ENCODE measurements at regions not wholly inside any gene's neighbourhood (a gene's known extent, or its start where the extent isn't known, plus 50 kb on each side); places are given as distances from the start of the nearest gene placed in this dataset.
"Not testable (repeated sequence)": the region's sequence is repeated elsewhere in the genome, so short reads cannot be mapped to it uniquely, and the experiment has no call there.

DNA sequence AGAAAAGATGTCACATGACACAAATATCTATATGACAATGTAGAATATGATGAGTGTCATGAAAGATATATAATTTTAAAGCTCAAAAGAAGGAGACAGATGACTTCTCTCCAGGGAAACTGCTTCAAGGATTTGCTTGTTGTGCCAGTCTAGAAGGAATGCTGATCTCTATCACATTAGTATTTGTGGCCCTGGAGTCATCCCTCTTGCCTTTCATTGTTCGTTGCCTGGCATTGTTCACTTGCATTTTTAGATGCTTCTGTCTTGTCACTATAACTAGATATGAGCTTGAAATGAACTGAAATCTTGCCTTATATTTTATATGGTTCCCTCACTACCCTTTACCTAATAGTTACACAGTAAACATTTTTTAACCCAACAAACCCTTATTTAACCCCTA is 207.5 kb downstream of the ZNF608 start:
- no peak for DNase-seq

- no peak for DNase-seq
Measured at GRCh38 chr5:124538191-124538590, 208.2 kb downstream of the ZNF608 start.

- DNase-seq, result no peak
Measured at GRCh38 chr5:124537522-124537921, 208.9 kb downstream of the ZNF608 start.

DNA sequence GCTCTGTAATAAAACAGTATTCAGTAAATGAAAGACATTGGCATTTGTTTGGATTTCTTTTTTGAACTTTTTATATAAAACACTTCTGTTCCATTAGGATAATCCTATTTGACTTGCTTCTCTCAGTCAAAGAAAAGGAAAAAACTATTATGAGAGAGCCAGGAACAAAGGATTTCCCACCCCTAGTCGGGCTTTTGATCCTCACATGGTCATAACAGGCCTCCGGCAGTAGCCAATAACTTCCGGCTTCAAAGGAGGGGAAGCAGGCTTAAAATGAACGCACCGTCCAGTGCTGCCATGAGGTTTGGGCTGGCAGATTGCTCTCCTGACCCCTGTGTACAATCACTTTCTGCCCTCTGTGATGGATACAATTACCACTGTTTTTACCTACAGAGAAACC is 209.3 kb downstream of the ZNF608 start:
- DNase-seq, result no peak

DNA sequence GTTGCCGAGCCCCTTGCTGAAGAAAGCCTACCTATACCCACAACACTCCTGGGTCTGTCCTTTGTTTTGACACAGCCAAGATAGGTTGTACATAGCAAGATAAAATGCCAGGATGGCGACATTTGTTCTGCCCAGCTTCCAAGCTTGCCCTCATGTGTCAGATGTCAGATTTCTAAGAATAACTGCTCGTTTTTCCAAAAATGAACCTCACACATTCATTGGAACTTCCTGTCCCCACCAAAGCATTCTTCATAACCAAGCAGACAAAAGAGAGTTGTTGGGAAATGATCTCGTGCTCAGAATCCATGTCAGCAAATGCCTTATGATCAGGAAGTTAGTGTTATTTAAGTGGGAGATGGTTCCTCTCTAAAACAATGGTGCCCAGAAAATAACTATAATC is 210.1 kb downstream of the ZNF608 start:
- no peak for DNase-seq

GRCh38 chr5:124530916-124531315 is 215.5 kb downstream of the ZNF608 start:
- DNase-seq, result no peak

GRCh38 chr5:124528838-124529237 is 217.6 kb downstream of the ZNF608 start:
- no peak for DNase-seq

GRCh38 chr5:124527220-124527991 is 219.0 kb downstream of the ZNF608 start:
- no peak for DNase-seq

DNA sequence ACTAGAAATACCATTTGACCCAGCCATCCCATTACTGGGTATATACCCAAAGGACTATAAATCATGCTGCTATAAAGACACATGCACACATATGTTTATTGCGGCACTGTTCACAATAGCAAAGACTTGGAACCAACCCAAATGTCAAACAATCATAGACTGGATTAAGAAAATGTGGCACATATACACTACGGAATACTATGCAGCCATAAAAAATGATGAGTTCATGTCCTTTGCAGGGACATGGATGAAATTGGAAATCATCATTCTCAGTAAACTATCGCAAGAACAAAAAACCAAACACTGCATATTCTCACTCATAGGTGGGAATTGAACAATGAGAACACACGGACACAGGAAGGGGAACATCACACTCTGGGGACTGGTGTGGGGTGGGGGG is 220.4 kb downstream of the ZNF608 start:
- not testable (repeated sequence) for DNase-seq

DNA sequence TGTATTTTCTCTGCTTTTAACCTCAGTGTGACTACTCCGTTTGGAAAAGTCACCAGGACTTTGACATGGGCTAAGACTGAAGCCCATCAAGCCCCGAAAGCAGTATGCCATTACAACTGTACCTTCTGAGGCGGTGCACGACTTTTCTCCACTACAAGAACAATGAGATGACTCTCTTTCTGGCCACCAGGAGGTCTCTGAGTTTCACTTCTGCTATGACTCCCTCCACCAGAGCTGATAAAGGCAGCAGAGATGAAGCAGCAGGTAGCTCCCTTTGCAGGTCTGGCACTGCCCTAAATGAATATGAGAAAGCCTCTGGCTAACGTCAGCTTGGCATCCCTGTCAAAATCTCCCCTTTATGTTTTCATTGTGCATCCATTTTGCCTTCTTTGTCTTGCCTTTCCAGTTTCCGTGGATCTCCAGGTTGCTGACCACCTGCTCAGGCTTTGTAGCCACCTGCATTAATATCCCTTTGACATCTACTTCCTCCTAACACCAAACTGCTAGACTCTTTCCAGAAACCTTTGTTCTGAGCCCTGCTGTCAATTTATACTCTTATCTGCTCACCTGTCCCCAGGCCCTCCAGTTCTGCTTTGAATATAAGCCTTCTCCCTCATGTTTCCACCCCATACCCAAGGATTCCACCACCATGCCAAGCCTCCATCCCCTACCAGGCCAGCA is 221.7 kb downstream of the ZNF608 start:
- no peak for DNase-seq

GRCh38 chr5:124523897-124524296 is 222.5 kb downstream of the ZNF608 start:
- DNase-seq, result no peak

DNA sequence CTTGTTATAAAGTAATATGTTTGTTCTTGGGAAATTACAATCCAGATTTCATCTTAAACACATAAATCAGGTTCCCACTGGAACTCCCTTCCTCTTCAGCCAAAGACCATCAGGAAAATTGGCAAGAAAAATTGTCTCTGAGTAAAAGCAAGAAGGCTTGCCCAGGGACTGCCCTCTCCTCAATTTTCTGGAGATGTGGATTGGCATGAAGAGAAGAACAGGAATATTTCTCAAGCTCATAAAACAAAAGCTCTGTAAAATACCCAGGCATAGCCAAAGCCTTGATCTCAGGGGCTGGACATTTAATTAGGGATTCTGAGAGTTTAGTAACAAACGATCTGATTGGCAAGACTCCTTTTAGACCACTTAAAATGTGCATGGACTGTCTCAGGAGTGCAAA is 223.4 kb downstream of the ZNF608 start:
- DNase-seq, result no peak

DNA sequence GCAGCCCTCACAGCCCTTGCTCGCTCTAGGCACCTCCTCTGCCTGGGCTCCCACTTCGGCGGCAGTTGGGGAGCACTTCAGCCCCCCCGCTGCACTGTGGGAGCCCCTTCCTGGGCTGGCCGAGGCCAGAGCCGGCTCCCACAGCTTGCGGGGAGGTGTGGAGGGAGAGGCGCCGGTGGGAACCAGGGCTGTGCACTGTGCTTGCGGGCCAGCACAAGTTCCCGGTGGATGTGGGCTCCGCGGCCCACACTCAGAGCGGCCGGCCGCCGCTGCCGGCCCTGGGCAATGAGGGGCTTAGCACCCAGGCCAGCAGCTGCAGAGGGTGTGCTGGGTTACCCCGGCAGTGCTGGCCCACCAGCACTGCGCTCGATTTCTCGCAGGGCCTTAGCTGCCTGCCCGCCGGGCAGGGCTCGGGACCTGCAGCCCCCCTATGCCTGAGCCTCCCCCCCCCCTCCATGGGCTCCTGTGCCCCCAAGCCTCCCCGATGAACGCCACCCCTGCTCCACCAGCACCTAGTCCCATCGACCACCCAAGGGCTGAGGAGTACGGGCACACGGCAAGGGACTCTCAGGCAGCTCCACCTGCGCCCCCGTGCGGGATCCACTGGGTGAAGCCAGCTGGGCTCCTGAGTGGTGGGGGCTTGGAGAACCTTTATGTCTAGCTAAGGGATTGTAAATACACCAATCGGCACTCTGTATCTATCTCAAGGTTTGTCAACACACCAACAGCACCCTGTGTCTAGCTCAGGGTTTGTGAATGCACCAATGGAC is 224.8 kb downstream of the ZNF608 start:
- DNase-seq, result no peak

GRCh38 chr5:124519396-124519795 is 227.0 kb downstream of the ZNF608 start:
- DNase-seq, result no peak

DNA sequence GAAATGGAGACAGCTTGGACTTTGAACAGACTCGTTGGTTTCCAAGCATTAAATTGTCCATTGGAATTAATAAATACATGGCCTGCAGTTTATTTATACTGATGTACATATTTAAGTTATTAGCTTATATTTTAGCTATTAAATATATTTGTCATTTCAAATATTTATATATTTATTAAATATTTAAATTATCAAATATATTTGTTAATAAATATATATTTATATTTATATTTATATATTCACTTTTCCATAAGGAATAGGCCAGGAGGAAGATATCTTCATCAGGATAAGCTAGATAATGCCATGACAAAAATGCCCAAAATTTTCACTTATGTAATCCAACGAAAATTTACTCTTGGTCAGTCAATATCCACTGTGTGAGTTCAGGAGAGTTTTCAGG is 229.9 kb downstream of the ZNF608 start:
- no peak for DNase-seq

- DNase-seq, result no peak
Measured at GRCh38 chr5:124515497-124516245, 230.8 kb downstream of the ZNF608 start.

- no peak for DNase-seq
Measured at GRCh38 chr5:124514956-124515355, 231.5 kb downstream of the ZNF608 start.

DNA sequence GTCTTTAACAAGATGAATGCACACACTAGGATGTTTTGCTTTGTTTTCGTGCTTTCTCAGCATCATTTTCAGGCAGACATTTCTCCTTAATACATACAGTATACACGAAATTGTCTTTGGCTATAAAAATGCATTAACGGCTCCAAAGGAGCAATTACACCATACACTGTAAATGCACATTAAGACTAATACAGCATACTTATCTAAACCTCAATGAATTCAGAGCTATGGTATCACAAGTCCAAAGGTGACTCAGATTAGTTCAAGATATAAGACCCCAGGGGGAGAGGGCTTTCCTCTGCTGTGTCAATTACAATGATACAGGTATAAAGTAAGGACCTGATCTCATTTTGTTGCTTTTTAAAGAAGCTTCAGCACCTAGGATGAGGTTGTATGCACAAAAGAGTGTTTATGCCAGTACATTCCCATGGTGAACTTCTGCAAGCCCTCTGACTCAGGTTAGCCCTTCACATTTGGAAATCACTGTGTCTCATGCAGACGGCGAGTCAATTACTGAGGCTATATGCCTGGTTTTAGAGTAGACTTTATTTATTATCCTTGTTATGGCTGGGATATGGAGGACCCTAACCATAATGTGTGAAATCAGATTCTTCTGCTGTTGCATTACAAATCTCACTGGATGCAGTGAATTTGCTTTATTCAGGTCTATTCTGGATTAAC is 233.3 kb downstream of the ZNF608 start:
- no peak for DNase-seq

- no peak for DNase-seq
Measured at GRCh38 chr5:124512236-124512635, 234.2 kb downstream of the ZNF608 start.

DNA sequence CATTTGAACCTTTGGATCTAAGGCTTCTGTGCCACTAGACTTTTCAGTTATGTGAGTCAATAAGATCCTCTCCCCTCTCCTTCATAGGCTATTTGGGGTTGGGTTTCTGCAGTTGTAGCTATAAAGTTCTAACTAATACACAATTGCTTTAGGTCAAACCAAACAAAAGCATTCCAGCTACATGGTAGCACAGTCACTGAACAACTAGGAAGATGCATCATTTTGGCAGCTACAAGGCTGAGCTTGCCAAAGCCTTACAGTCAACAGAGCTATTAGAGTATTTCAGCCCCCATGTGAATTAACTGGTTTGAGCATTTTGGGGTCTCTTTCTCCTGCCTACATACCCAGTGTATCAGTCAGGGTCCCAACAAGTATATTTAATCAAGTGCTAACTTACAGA is 234.6 kb downstream of the ZNF608 start:
- DNase-seq, result no peak

- no peak for DNase-seq
Measured at GRCh38 chr5:124507688-124508087, 238.8 kb downstream of the ZNF608 start.

- no peak for DNase-seq
Measured at GRCh38 chr5:124504081-124504916, 242.1 kb downstream of the ZNF608 start.

Measured in CD4-positive, alpha-beta T cell treated with Interleukin-12 subunit alpha and Interleukin-12 subunit beta, for 1 hour (primary cell).